GM12865 (cell line): ENCODE measurements at regions not wholly inside any gene's neighbourhood (a gene's known extent, or its start where the extent isn't known, plus 50 kb on each side); places are given as distances from the start of the nearest gene placed in this dataset.

Experiments
- DNase-seq: peaks from one replicate; pipeline ENCODE4 v3.0.0; 2010; ENCODE audit warnings: low read depth
- H3K4me3 ChIP-seq: 2 replicates; pipeline ENCODE4 v1.5.1; 2011; ENCODE audit warnings: mild to moderate bottlenecking, low read depth, low read length, control low read depth
- TF ChIP-seq, protein P1 (sequence below): IDR thresholded peaks from 2 replicates; pipeline ENCODE4 v1.5.1; 2011; ENCODE audit warnings: low read length, control low read depth, low read depth, inconsistent platforms; ENCODE audit not compliant: insufficient read depth; ENCODE audit errors: missing control alignments

DNA sequence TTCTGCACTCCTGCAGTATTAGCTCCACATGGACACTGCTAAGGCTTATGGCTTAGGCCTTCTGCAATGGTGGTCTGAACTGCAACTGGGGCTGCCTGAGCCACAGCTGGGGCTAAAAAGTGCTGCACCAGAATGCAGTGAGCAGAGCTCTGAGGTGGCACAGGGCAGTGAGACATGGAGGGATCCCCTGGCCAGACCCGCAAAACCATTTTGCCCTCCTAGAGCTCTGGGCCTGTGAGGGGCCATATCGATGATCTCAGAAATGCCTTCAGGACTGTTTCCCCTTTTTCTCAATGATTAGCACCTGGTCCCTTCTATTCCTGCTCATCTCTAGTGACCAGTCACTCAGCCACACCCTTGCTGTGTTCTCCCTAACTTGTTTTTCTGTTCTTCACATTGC lies 397.7 kb downstream of the UQCRFS1 start:
- TF ChIP-seq, protein P1, sequence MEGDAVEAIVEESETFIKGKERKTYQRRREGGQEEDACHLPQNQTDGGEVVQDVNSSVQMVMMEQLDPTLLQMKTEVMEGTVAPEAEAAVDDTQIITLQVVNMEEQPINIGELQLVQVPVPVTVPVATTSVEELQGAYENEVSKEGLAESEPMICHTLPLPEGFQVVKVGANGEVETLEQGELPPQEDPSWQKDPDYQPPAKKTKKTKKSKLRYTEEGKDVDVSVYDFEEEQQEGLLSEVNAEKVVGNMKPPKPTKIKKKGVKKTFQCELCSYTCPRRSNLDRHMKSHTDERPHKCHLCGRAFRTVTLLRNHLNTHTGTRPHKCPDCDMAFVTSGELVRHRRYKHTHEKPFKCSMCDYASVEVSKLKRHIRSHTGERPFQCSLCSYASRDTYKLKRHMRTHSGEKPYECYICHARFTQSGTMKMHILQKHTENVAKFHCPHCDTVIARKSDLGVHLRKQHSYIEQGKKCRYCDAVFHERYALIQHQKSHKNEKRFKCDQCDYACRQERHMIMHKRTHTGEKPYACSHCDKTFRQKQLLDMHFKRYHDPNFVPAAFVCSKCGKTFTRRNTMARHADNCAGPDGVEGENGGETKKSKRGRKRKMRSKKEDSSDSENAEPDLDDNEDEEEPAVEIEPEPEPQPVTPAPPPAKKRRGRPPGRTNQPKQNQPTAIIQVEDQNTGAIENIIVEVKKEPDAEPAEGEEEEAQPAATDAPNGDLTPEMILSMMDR: no peak
- DNase-seq: no peak
- no peak overlapping the region for H3K4me3 ChIP-seq

DNA sequence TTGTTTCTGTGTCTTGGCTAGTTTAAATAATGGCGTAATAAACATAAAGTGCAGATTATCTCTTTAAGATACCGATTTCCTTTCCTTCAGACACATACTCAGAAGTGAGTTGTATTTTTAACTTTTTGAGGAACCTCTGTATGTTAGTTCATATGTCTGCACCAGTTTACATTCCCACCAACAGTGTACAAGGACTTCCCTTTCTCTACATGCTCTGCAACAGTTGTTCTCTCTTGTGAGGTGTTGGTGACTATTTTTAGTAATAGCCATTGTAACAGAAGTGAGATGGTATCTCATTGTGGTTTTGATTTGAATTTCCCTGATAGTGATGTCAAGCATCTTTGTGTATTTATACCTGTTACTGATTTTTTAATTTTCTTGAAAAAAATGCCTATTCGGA lies 418.6 kb downstream of the UQCRFS1 start:
- TF ChIP-seq, protein P1: no peak
- H3K4me3 ChIP-seq: no peak overlapping the region
- no peak for DNase-seq

- TF ChIP-seq, protein P1: no peak
- no peak overlapping the region for H3K4me3 ChIP-seq
- no peak for DNase-seq
These were observed 419.4 kb downstream of the UQCRFS1 start for GRCh38 chr19:28793391-28794168.

- TF ChIP-seq, protein P1: no peak
- DNase-seq: no peak
These were observed 427.0 kb downstream of the UQCRFS1 start for GRCh38 chr19:28785971-28786370.

GRCh38 chr19:28764066-28764465 lies 448.9 kb downstream of the UQCRFS1 start:
- TF ChIP-seq, protein P1: no peak
- no peak for DNase-seq
- no peak overlapping the region for H3K4me3 ChIP-seq

More at GRCh38 chr19:28785971-28786370, 427.0 kb downstream of the UQCRFS1 start:
- no peak overlapping the region for H3K4me3 ChIP-seq

DNA sequence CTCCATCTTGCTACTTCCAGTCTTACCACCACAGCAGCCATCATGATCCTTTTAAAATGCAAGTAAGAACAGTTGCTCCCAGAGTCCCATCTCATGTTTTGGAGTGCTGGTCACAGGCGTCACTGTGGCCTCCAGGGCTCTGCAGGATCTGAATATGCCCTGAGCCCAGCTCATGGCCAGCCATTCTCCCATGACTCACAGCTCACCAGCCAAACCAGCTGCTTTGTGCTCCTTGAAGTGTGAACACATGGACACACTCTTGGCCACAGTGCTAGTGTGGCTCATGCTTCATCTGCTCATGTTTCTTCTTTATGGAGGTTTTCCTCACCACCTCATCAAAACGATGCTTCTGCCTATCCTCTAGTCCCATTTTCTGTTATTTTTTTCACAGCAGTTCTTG lies 466.5 kb downstream of the UQCRFS1 start:
- no peak for DNase-seq
- no peak overlapping the region for H3K4me3 ChIP-seq
- TF ChIP-seq, protein P1: no peak

GRCh38 chr19:28744943-28745342 lies 468.0 kb downstream of the UQCRFS1 start:
- no peak for DNase-seq
- H3K4me3 ChIP-seq: no peak overlapping the region
- TF ChIP-seq, protein P1: no peak
